ENCODE measurements at regions not wholly inside any gene's neighbourhood (a gene's known extent, or its start where the extent isn't known, plus 50 kb on each side); places are given as distances from the start of the nearest gene placed in this dataset.

- SMC1A ChIA-PET (ENCODE audit: uncharacterized antibody, unreplicated experiment) = interaction anchor here (0.8 kb wide), 1 partner anchor 10 kb away, joined by 3 read pairs; no protein-coding TSS in a partner anchor
- intact Hi-C loops (cut with micrococcal nuclease; ENCODE audit: unreplicated experiment) (no loop called here), in situ Hi-C loops (cut with MboI) (no loop called here)
- POLR2A ChIA-PET = no interaction called here
- Histone ChIP-seq H3K27ac (ENCODE audit: control insufficient read depth, insufficient read depth) (no peak overlapping the region), H4K20me1 (ENCODE audit: control insufficient read depth, insufficient read depth) (no peaks in the 10 kb centered on the region), H3K4me1 (ENCODE audit: control insufficient read depth, insufficient read depth, low read length) (peaks cover 3% of the 10 kb centered on the region; the same call in 1 of the 2 replicates), H3K4me3 (no peak overlapping the region), H3K4me2 (ENCODE audit: control insufficient read depth, insufficient read depth) (no peak overlapping the region), H3K9ac (ENCODE audit: control insufficient read depth, insufficient read depth, low read length) (no peak overlapping the region), H3K27me3 (replicated peaks in 1 of 2; ENCODE audit: control insufficient read depth in 2 of 2, insufficient read depth in 2 of 2, low read length in 1 of 2) (no peaks in the 10 kb centered on the region), H2AFZ (ENCODE audit: control insufficient read depth, low read depth, low read length) (no peak overlapping the region), H3K79me2 (ENCODE audit: control insufficient read depth, insufficient read depth, low read length) (no peaks in the 10 kb centered on the region), H3K9me3 (replicated peaks; ENCODE audit: control insufficient read depth, insufficient read depth, low read length) (no peaks in the 10 kb centered on the region), H3K36me3 (ENCODE audit: control insufficient read depth in 2 of 2, insufficient read depth in 2 of 2, low read length in 1 of 2) (no peaks in the 10 kb centered on the region)
- no peak for TF ChIP-seq SKIL (IDR thresholded peaks at IDR 0.05; ENCODE audit: low read depth, poor library complexity, severe bottlenecking)
- no peak for TF ChIP-seq LARP7 (IDR thresholded peaks at IDR 0.05)
- no peak for DNase-seq (ENCODE audit: low read depth, low spot score)
- no TSS peak for BruUV-seq (replicated peaks)
- CTCF ChIA-PET = interaction anchor here (1.0 kb wide), 1 partner anchor 9 kb away, joined by 3 read pairs; no protein-coding TSS in a partner anchor
- RAD21 ChIA-PET (ENCODE audit: unreplicated experiment) = interaction anchor here (0.5 kb wide), 1 partner anchor 547 kb away, joined by 6 read pairs; no protein-coding TSS in a partner anchor
- ATAC-seq = no peak
- FAIRE-seq = no peak
Observed at GRCh38 chr6:90938122-90938521, 351.2 kb upstream of the MAP3K7 start.

GRCh38 chr6:90936286-90936685, 349.4 kb upstream of the MAP3K7 start:
- in situ Hi-C loops (cut with MboI) (no loop called here), intact Hi-C loops (cut with micrococcal nuclease; ENCODE audit: unreplicated experiment) (no loop called here)
- no peak overlapping the region for H3K27ac ChIP-seq (ENCODE audit: control insufficient read depth, insufficient read depth)
- no peak overlapping the region for H3K4me2 ChIP-seq (ENCODE audit: control insufficient read depth, insufficient read depth)
- no peak overlapping the region for H3K9ac ChIP-seq (ENCODE audit: control insufficient read depth, insufficient read depth, low read length)
- H3K36me3 ChIP-seq (ENCODE audit: control insufficient read depth in 2 of 2, insufficient read depth in 2 of 2, low read length in 1 of 2) = no peaks in the 10 kb centered on the region
- BruUV-seq (replicated peaks) = no TSS peak
- ATAC-seq = no peak
- H3K4me3 ChIP-seq = no peak overlapping the region
- CTCF ChIA-PET = no interaction called here
- no peak for DNase-seq (ENCODE audit: low read depth, low spot score)
- FAIRE-seq = no peak
- H2AFZ ChIP-seq (ENCODE audit: control insufficient read depth, low read depth, low read length) = no peak overlapping the region
- SMC1A ChIA-PET (ENCODE audit: uncharacterized antibody, unreplicated experiment) = interaction anchor here (1.0 to 1.2 kb wide), 2 partner anchors 10 to 26 kb away, joined by 3 to 4 read pairs; no protein-coding TSS in a partner anchor
- H3K9me3 ChIP-seq (replicated peaks; ENCODE audit: control insufficient read depth, insufficient read depth, low read length) = no peaks in the 10 kb centered on the region
- H4K20me1 ChIP-seq (ENCODE audit: control insufficient read depth, insufficient read depth) = no peaks in the 10 kb centered on the region
- WGBS (ENCODE audit: insufficient coverage, insufficient replicate concordance, low lambda C conversion rate, missing lambda C conversion rate) = 40% methylated on average over 5 of the region's 5 CpGs
- no peaks in the 10 kb centered on the region for H3K79me2 ChIP-seq (ENCODE audit: control insufficient read depth, insufficient read depth, low read length)
- RAD21 ChIA-PET (ENCODE audit: unreplicated experiment) = no interaction called here
- H3K4me1 ChIP-seq (ENCODE audit: control insufficient read depth, insufficient read depth, low read length) = peaks cover 3% of the 10 kb centered on the region; the same call in 1 of the 2 replicates
- no peaks in the 10 kb centered on the region for H3K27me3 ChIP-seq (replicated peaks in 1 of 2; ENCODE audit: control insufficient read depth in 2 of 2, insufficient read depth in 2 of 2, low read length in 1 of 2)
- POLR2A ChIA-PET = no interaction called here
- TF ChIP-seq MYB (IDR thresholded peaks at IDR 0.05; ENCODE audit: borderline replicate concordance, low read depth, low read length) (no peak), IKZF2 (IDR thresholded peaks at IDR 0.05) (no peak), CHD2 (IDR thresholded peaks at IDR 0.05; ENCODE audit: borderline replicate concordance, low read depth, low read length) (no peak), SRF (IDR thresholded peaks at IDR 0.05; ENCODE audit: low read depth in 2 of 2, low read length in 2 of 2) (no peak), STAT1 (conservative IDR thresholded peaks at IDR 0.05) (no peak), EZH2 (IDR thresholded peaks at IDR 0.05; ENCODE audit: borderline replicate concordance, control insufficient read depth, low read depth, low read length) (no peak), ZBTB4 (CRISPR knock-in tag; IDR thresholded peaks at IDR 0.05) (no peak), FOS (IDR thresholded peaks at IDR 0.05; ENCODE audit: borderline replicate concordance, extremely low read depth, insufficient read length) (no peak), CREB1 (IDR thresholded peaks at IDR 0.05; ENCODE audit: low read depth) (no peak), RUNX3 (IDR thresholded peaks at IDR 0.05; ENCODE audit: low read length) (no peak)

All from GM12878 (cell line).